RWPE2 (cell line): ENCODE measurements at regions not wholly inside any gene's neighbourhood (a gene's known extent, or its start where the extent isn't known, plus 50 kb on each side); places are given as distances from the start of the nearest gene placed in this dataset.

Experiments
- ATAC-seq: fragments of 200-7000 bp; cut with Tn5 transposase; 3 replicates; pipeline ENCODE4 v1.9.1; 2021; ENCODE audit warnings: low read depth
- DNase-seq: peaks from one replicate; pipeline ENCODE4 v3.0.0-alpha.2; 2020; ENCODE audit warnings: low spot score
- H3K27ac ChIP-seq: fragments of 450-650 bp; 2 replicates; pipeline ENCODE4 v1.5.1; 2017; ENCODE audit warnings: mild to moderate bottlenecking; ENCODE audit not compliant: poor library complexity, severe bottlenecking
- H3K27me3 ChIP-seq: fragments of 250-450 bp; sonication (Bioruptor Pico); 2 replicates; pipeline ENCODE4 v1.5.1; 2021; ENCODE audit warnings: mild to moderate bottlenecking, moderate library complexity; ENCODE audit not compliant: insufficient read depth, poor library complexity, severe bottlenecking
- H3K36me3 ChIP-seq: fragments of 250-450 bp; sonication (Bioruptor Pico); 2 replicates; pipeline ENCODE4 v1.5.1; 2020; ENCODE audit warnings: low read depth, mild to moderate bottlenecking, moderate library complexity
- H3K4me1 ChIP-seq: fragments of 250-450 bp; sonication (Bioruptor Pico); 2 replicates; pipeline ENCODE4 v1.5.1; 2021; ENCODE audit warnings: mild to moderate bottlenecking, moderate library complexity; ENCODE audit not compliant: insufficient read depth, poor library complexity, severe bottlenecking
- H3K4me3 ChIP-seq: fragments of 250-450 bp; sonication (Bioruptor Pico); 2 replicates; pipeline ENCODE4 v1.5.1; 2021; ENCODE audit warnings: mild to moderate bottlenecking, moderate library complexity; ENCODE audit not compliant: severe bottlenecking
- H3K9me3 ChIP-seq: fragments of 250-450 bp; sonication (Bioruptor Pico); 2 replicates; pipeline ENCODE4 v1.5.1; 2021; ENCODE audit warnings: mild to moderate bottlenecking, moderate library complexity; ENCODE audit not compliant: severe bottlenecking
- TF ChIP-seq, protein P1 (sequence below): fragments of 450-650 bp; IDR thresholded peaks from one replicate; pipeline ENCODE4 v1.5.1; 2017; ENCODE audit warnings: mild to moderate bottlenecking, moderate library complexity; ENCODE audit not compliant: poor library complexity, severe bottlenecking

DNA sequence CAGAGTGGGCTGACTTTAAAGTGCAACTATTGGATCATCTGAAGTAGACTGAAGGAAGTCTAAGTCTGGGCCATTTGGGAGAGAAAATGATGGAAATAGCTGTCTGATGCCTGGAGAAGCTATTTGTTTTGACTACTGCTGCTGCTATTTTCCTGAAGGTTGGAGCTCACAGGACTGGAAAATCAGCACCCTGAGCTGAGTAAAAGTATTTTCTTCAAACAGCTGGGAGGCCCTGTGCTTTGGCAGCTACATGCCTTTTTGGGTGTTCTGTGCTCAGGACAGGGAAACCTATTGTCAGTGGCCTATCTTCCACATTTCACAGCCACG is 302.6 kb downstream of the ENC1 start:
- TF ChIP-seq, protein P1, sequence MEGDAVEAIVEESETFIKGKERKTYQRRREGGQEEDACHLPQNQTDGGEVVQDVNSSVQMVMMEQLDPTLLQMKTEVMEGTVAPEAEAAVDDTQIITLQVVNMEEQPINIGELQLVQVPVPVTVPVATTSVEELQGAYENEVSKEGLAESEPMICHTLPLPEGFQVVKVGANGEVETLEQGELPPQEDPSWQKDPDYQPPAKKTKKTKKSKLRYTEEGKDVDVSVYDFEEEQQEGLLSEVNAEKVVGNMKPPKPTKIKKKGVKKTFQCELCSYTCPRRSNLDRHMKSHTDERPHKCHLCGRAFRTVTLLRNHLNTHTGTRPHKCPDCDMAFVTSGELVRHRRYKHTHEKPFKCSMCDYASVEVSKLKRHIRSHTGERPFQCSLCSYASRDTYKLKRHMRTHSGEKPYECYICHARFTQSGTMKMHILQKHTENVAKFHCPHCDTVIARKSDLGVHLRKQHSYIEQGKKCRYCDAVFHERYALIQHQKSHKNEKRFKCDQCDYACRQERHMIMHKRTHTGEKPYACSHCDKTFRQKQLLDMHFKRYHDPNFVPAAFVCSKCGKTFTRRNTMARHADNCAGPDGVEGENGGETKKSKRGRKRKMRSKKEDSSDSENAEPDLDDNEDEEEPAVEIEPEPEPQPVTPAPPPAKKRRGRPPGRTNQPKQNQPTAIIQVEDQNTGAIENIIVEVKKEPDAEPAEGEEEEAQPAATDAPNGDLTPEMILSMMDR = no peak
- no peaks in the 10 kb centered on the region for H3K9me3 ChIP-seq
- H3K27ac ChIP-seq = no peak overlapping the region
- no peak for ATAC-seq
- no peaks in the 10 kb centered on the region for H3K36me3 ChIP-seq
- no peak for DNase-seq
- no peaks in the 10 kb centered on the region for H3K27me3 ChIP-seq
- no peak overlapping the region for H3K4me3 ChIP-seq
- H3K4me1 ChIP-seq = peaks cover 1% of the 10 kb centered on the region

DNA sequence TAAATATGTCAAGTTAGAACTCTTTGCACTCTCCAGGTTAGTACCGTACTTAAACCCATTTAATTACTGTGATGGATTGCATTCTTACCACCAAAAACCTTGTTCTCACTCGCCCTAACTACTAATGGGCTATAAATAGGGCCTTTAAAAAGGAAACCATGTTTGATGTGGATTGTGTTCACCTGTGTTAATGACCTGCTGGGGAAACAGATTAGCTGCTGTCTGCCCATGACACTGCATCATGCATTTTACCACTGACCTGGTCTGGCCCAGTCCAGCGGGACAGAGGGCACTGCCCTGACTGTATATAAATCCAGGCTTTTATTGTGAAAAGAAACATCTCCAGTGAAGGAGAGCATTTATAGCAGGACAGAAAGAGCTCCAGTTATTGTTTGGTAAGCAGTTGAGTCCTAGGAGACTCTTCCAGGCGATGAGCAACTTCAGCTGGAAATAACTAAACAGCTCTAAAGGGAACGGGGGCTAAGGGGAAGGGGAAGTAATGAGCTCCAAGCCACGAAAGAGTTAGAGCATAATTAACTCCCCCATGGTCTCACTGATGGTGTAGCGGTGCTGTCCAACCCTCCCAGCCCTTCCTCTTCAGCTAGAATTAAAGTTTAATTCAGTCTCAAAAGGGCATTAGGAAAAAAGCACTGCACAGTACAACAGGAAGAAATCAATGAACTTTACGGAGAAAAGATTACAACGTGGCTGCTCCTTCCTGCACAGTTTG is 303.1 kb downstream of the ENC1 start:
- Histone ChIP-seq H3K9me3 (no peaks in the 10 kb centered on the region), H3K36me3 (no peaks in the 10 kb centered on the region), H3K27me3 (no peaks in the 10 kb centered on the region), H3K27ac (no peak overlapping the region), H3K4me1 (no peaks in the 10 kb centered on the region), H3K4me3 (no peak overlapping the region)
- DNase-seq (no peak), ATAC-seq (no peak)
- TF ChIP-seq, protein P1 = no peak

DNA sequence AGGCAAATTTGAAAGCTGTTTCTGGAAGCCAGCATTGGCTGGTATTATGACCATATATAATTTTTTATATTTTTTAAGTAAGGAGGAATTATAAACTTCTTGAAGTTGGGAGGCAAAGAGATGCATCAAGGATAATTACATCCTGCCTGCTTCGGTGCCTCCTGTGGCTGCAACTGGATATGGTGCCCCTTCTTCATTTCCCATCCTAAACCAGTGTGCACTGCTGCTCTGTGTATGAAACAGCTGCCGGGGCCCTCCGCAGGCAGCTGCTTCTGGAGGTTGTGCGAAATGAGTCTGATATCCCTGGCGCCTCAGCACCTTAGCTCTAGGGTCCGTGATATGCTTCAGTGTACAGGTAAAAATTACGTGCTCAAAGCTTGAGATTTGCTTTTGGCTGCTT is 304.2 kb downstream of the ENC1 start:
- ATAC-seq = no peak
- H3K4me1 ChIP-seq = no peaks in the 10 kb centered on the region
- H3K36me3 ChIP-seq = no peaks in the 10 kb centered on the region
- no peak overlapping the region for H3K4me3 ChIP-seq
- H3K27ac ChIP-seq = no peak overlapping the region
- no peak for DNase-seq
- H3K27me3 ChIP-seq = no peaks in the 10 kb centered on the region
- no peaks in the 10 kb centered on the region for H3K9me3 ChIP-seq
- TF ChIP-seq, protein P1 = peak; percentile 39

DNA sequence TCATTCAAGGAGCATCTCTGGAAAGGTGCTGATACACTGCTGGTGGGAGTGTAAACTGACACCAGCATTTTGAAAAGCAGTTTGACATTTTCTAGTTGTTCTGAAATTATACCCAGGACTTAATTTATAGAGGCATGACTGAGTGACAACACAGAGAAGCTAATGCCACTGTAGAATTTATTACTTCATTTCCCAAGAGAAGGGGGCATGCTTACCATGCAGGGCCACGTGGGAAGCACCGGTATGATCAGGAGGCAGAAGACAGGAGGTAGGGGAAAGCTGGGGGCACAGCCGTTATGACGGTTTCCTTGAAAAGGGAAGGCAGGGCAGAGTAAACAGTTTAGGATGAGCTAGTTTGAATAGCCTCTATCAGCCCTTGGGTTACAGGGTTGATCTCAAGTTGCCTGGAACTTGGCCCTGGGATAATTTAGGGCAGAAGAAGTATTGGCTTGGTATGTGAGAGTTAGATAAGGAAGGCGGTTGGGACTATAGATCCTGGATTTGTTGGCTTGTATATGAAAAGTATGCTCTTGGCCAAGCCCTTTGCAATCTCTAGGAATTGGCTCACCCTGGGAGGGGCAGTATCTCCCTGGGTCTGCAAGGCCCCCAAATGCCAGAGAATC is 305.7 kb downstream of the ENC1 start:
- H3K36me3 ChIP-seq = no peaks in the 10 kb centered on the region
- no peaks in the 10 kb centered on the region for H3K27me3 ChIP-seq
- ATAC-seq (no peak), DNase-seq (no peak)
- H3K9me3 ChIP-seq = no peaks in the 10 kb centered on the region
- no peaks in the 10 kb centered on the region for H3K4me1 ChIP-seq
- no peak overlapping the region for H3K4me3 ChIP-seq
- no peak overlapping the region for H3K27ac ChIP-seq
- TF ChIP-seq, protein P1 = no peak
